ENCODE measurements at regions not wholly inside any gene's neighbourhood (a gene's known extent, or its start where the extent isn't known, plus 50 kb on each side); places are given as distances from the start of the nearest gene placed in this dataset.

GRCh38 chr20:51134405-51134804, 111.5 kb upstream of the KCNG1 start:
- no peak overlapping the region for H3K9ac ChIP-seq
- no peaks in the 10 kb centered on the region for H3K27me3 ChIP-seq (ENCODE audit: control insufficient read depth, insufficient read depth, low read length)
- H2AFZ ChIP-seq, result no peak overlapping the region
- TF ChIP-seq CTCF (IDR thresholded peaks at IDR 0.05), result no peak
- H3K4me3 ChIP-seq (ENCODE audit: low read depth, low read length), result no peak overlapping the region
- no peaks in the 10 kb centered on the region for H3K9me3 ChIP-seq (ENCODE audit: control insufficient read depth, low read length)
- H3K36me3 ChIP-seq (ENCODE audit: control insufficient read depth, insufficient read depth, low read length), result no peaks in the 10 kb centered on the region
- no peaks in the 10 kb centered on the region for H3K4me1 ChIP-seq
- H3K79me2 ChIP-seq, result no peaks in the 10 kb centered on the region
- no peak overlapping the region for H3K4me2 ChIP-seq (ENCODE audit: low read length)
- H3K27ac ChIP-seq, result no peak overlapping the region

- Histone ChIP-seq H3K27ac (no peak overlapping the region), H3K27me3 (ENCODE audit: control insufficient read depth, insufficient read depth, low read length) (no peaks in the 10 kb centered on the region), H3K9ac (no peak overlapping the region), H3K79me2 (no peaks in the 10 kb centered on the region), H2AFZ (no peak overlapping the region), H3K4me3 (ENCODE audit: low read depth, low read length) (no peak overlapping the region), H3K4me2 (ENCODE audit: low read length) (no peak overlapping the region), H3K36me3 (ENCODE audit: control insufficient read depth, insufficient read depth, low read length) (no peaks in the 10 kb centered on the region), H3K9me3 (ENCODE audit: control insufficient read depth, low read length) (no peaks in the 10 kb centered on the region), H3K4me1 (no peaks in the 10 kb centered on the region)
- no peak for TF ChIP-seq CTCF (IDR thresholded peaks at IDR 0.05)
These were observed 109.4 kb upstream of the KCNG1 start for GRCh38 chr20:51132279-51132678.

DNA sequence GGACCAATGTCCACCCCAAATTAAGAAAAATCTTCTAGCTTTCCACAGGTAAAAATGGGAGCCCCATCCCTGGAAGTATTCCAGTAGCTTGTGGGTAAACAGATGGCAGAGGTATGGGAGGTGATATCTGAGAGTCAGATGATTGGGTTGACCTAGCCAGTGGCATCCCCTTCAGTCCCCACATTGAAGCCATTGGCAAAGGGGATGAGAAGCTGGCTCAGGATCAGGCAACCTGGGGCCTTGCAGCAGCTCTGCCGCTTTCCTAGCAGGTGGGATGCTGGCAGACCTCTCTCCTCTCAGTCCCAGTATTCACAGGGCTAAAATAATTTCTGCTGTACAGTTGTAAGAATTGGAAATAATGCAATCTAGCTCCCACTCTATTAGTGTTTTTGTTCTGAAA, 108.9 kb upstream of the KCNG1 start:
- no peaks in the 10 kb centered on the region for H3K27me3 ChIP-seq (ENCODE audit: control insufficient read depth, insufficient read depth, low read length)
- H2AFZ ChIP-seq, result no peak overlapping the region
- no peaks in the 10 kb centered on the region for H3K79me2 ChIP-seq
- H3K9me3 ChIP-seq (ENCODE audit: control insufficient read depth, low read length), result no peaks in the 10 kb centered on the region
- H3K4me3 ChIP-seq (ENCODE audit: low read depth, low read length), result no peak overlapping the region
- no peaks in the 10 kb centered on the region for H3K4me1 ChIP-seq
- H3K4me2 ChIP-seq (ENCODE audit: low read length), result no peak overlapping the region
- TF ChIP-seq CTCF (IDR thresholded peaks at IDR 0.05), result no peak
- H3K9ac ChIP-seq, result no peak overlapping the region
- no peak overlapping the region for H3K27ac ChIP-seq
- H3K36me3 ChIP-seq (ENCODE audit: control insufficient read depth, insufficient read depth, low read length), result no peaks in the 10 kb centered on the region

GRCh38 chr20:51129147-51129776, 106.4 kb upstream of the KCNG1 start:
- no peaks in the 10 kb centered on the region for H3K4me1 ChIP-seq
- no peaks in the 10 kb centered on the region for H3K9me3 ChIP-seq (ENCODE audit: control insufficient read depth, low read length)
- no peaks in the 10 kb centered on the region for H3K27me3 ChIP-seq (ENCODE audit: control insufficient read depth, insufficient read depth, low read length)
- no peak for TF ChIP-seq CTCF (IDR thresholded peaks at IDR 0.05)
- H3K36me3 ChIP-seq (ENCODE audit: control insufficient read depth, insufficient read depth, low read length), result no peaks in the 10 kb centered on the region
- no peak overlapping the region for H3K4me2 ChIP-seq (ENCODE audit: low read length)
- no peaks in the 10 kb centered on the region for H3K79me2 ChIP-seq
- H3K4me3 ChIP-seq (ENCODE audit: low read depth, low read length), result no peak overlapping the region
- no peak overlapping the region for H3K9ac ChIP-seq
- no peak overlapping the region for H2AFZ ChIP-seq
- no peak overlapping the region for H3K27ac ChIP-seq

DNA sequence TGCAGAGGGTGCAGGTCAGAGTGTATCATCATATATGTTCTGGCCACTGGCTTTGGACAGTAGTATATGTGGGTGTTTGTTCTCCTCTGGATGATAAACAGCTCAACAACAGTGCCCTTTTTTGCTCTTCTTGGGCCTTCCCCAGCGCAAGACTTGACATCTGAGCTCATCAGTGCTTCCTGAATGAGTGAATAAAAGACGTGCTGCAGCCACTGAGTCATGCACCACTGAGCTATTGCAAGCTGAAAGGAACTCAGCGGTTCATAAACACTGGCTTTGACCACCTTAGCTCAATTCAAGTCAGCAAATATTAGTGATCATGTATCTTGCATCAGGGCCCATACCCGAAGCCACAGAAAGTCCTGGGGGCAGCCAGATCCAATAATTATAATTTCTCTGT, 105.3 kb upstream of the KCNG1 start:
- no peak overlapping the region for H3K27ac ChIP-seq
- no peaks in the 10 kb centered on the region for H3K4me1 ChIP-seq
- H3K9me3 ChIP-seq (ENCODE audit: control insufficient read depth, low read length), result no peaks in the 10 kb centered on the region
- H3K9ac ChIP-seq, result no peak overlapping the region
- no peak overlapping the region for H2AFZ ChIP-seq
- no peak for TF ChIP-seq CTCF (IDR thresholded peaks at IDR 0.05)
- H3K79me2 ChIP-seq, result no peaks in the 10 kb centered on the region
- no peak overlapping the region for H3K4me3 ChIP-seq (ENCODE audit: low read depth, low read length)
- no peaks in the 10 kb centered on the region for H3K36me3 ChIP-seq (ENCODE audit: control insufficient read depth, insufficient read depth, low read length)
- no peaks in the 10 kb centered on the region for H3K27me3 ChIP-seq (ENCODE audit: control insufficient read depth, insufficient read depth, low read length)
- no peak overlapping the region for H3K4me2 ChIP-seq (ENCODE audit: low read length)

Measured in parathyroid adenoma (tissue), 2 donors.